Ovary (tissue), 7 donors: ENCODE measurements at regions not wholly inside any gene's neighbourhood (a gene's known extent, or its start where the extent isn't known, plus 50 kb on each side); places are given as distances from the start of the nearest gene placed in this dataset.

Source experiments
- DNase-seq, 5 donors: peaks; one replicate each; pipeline ENCODE4 v3.0.0-alpha.2; 2019 to 2020
- H3K27ac ChIP-seq, 2 donors: fragments of 200-600 bp; one replicate each; pipeline versions ENCODE4 v1.5.1 to v1.8.0; 2019 to 2022
- H3K27me3 ChIP-seq: fragments of 200-600 bp; one replicate; pipeline ENCODE4 v1.8.0; 2022
- H3K36me3 ChIP-seq: fragments of 200-600 bp; sonication (generic); one replicate; pipeline ENCODE4 v1.5.1; 2019
- H3K4me1 ChIP-seq: one replicate; pipeline ENCODE4 v1.8.1; 2013; ENCODE audit warnings: mild to moderate bottlenecking, moderate library complexity; ENCODE audit not compliant: insufficient read depth
- H3K4me3 ChIP-seq: fragments of 200-600 bp; sonication (generic); one replicate; pipeline ENCODE4 v1.5.1; 2017
- H3K9me3 ChIP-seq, 2 donors: fragments of 200-600 bp in 1 of 2; sonication (generic) in 1 of 2; one replicate each; pipeline versions ENCODE4 v1.5.1 to v1.8.1; 2013 to 2019; ENCODE audit warnings: mild to moderate bottlenecking in 1 of 2, moderate library complexity in 1 of 2
- EP300 ChIP-seq: sonication (generic); formaldehyde crosslinking; IDR thresholded peaks from one replicate; pipeline ENCODE4 v1.6.1; 2017; ENCODE audit warnings: antibody characterized with exemption
- POLR2A ChIP-seq: fragments of 450-650 bp; IDR thresholded peaks from one replicate; pipeline ENCODE4 v1.6.1; 2017; ENCODE audit warnings: antibody characterized with exemption, mild to moderate bottlenecking, moderate library complexity
- WGBS, 3 donors: extraction: QIAGEN DNeasy Blood & Tissue Kit in 1 of 3; methylation state at CpG; one replicate each; pipeline versions ENCODE4 v1.1.5 to v1.1.7; 2013 to 2017; 5-methylcytosine and 5-hydroxymethylcytosine counted together
- intact Hi-C, 4 donors: fragments of 100-400 bp; cut with DNase I; formaldehyde crosslinking; loops; one replicate each; pipeline versions ENCODE4 v1.11.0 to v1.15.1; 2022 to 2023
- TF ChIP-seq, protein P1 (sequence below), 3 donors: fragments of 450-650 bp in 2 of 3; fragments of 200-600 bp in 1 of 3; IDR thresholded peaks; one replicate each; pipeline versions ENCODE4 v1.5.1 to v1.8.0; 2016 to 2022; ENCODE audit warnings: antibody characterized with exemption in 3 of 3, mild to moderate bottlenecking in 1 of 3
- donor health status: DM: no; HTN: no; CAD: no; lungs with moderate emphysema.
- donor health status: DM: no; HTN: no; CAD: no.
- donor health status: Bipolar disorder and iron deficiency.
- donor health status: DM: no; HTN: no; CAD: no.
- donor health status: DM: yes; HTN: yes; CAD: no.

- Histone ChIP-seq H3K4me1 (no peaks in the 10 kb centered on the region), H3K36me3 (no peaks in the 10 kb centered on the region), H3K27ac (no peak overlapping the region), H3K4me3 (no peak overlapping the region), H3K9me3 (no peaks in the 10 kb centered on the region), H3K27me3 (no peaks in the 10 kb centered on the region)
- intact Hi-C loops, result no loop called here
- TF ChIP-seq, protein P1, sequence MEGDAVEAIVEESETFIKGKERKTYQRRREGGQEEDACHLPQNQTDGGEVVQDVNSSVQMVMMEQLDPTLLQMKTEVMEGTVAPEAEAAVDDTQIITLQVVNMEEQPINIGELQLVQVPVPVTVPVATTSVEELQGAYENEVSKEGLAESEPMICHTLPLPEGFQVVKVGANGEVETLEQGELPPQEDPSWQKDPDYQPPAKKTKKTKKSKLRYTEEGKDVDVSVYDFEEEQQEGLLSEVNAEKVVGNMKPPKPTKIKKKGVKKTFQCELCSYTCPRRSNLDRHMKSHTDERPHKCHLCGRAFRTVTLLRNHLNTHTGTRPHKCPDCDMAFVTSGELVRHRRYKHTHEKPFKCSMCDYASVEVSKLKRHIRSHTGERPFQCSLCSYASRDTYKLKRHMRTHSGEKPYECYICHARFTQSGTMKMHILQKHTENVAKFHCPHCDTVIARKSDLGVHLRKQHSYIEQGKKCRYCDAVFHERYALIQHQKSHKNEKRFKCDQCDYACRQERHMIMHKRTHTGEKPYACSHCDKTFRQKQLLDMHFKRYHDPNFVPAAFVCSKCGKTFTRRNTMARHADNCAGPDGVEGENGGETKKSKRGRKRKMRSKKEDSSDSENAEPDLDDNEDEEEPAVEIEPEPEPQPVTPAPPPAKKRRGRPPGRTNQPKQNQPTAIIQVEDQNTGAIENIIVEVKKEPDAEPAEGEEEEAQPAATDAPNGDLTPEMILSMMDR (IDR thresholded peaks at IDR 0.05), result no peak
- TF ChIP-seq POLR2A (no peak), EP300 (no peak)
- 34 to 42% (median 39%) methylated on average over 5 of the region's 5 CpGs for WGBS, 3 donors
- DNase-seq, result no peak
Observed at GRCh38 chr6:98036344-98036923, 753.4 kb upstream of the MMS22L start.

DNA sequence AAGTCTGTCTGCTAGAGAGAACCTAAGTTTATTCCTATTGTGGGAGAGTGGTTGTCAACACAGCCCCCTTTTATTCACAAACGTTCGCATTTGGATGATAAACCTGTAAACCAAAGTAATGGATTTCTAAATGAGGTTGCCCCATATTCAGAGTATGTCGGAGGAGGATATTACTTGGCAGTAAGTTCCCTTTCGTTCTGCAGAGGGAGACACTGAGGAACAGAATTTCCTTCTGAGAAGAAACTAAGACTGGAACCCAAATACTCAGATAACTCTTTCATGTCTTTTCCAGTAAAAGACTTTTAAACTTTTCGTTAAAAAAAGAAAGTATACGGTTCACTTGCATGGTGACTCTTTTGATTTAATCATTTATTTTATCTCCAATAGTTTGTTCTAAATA is 754.6 kb upstream of the MMS22L start:
- no peak for DNase-seq
- H3K27me3 ChIP-seq, result no peaks in the 10 kb centered on the region
- H3K36me3 ChIP-seq, result no peaks in the 10 kb centered on the region
- 47 to 53% (median 49%) methylated on average over 6 of the region's 6 CpGs for WGBS, 3 donors
- no peaks in the 10 kb centered on the region for H3K9me3 ChIP-seq
- no peak overlapping the region for H3K4me3 ChIP-seq
- no peak overlapping the region for H3K27ac ChIP-seq
- intact Hi-C loops, result no loop called here
- no peaks in the 10 kb centered on the region for H3K4me1 ChIP-seq
- TF ChIP-seq, protein P1 (IDR thresholded peaks at IDR 0.05), result no peak
- no peak for TF ChIP-seq POLR2A
- no peak for TF ChIP-seq EP300

DNA sequence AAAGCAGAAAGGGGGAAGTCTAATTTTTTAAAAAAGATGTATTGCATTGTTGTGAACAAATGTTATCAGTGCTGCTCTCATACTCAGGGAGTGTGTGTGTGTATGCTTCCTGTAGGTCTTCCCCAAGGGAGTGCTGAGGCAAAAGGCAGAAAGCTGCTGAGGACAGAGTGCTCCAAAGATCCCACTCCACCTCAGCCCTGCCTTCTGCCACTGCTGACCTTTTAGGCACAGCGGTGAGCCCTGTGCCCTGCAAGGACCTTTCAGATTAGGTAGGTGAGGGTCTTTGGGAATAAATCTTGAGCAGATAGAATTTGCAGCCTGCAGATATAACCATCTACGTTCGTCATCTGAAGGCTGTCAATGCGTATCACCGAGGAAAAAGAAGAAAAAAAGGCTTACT is 756.4 kb upstream of the MMS22L start:
- Histone ChIP-seq H3K9me3 (no peaks in the 10 kb centered on the region), H3K27ac (no peak overlapping the region), H3K27me3 (no peaks in the 10 kb centered on the region), H3K4me1 (no peaks in the 10 kb centered on the region), H3K4me3 (no peak overlapping the region), H3K36me3 (no peaks in the 10 kb centered on the region)
- no peak for DNase-seq
- WGBS, 3 donors, result 40 to 52% (median 50%) methylated on average over 5 of the region's 5 CpGs
- TF ChIP-seq, protein P1 (IDR thresholded peaks at IDR 0.05), result no peak
- no peak for TF ChIP-seq EP300
- no peak for TF ChIP-seq POLR2A
- intact Hi-C loops, result no loop called here

DNA sequence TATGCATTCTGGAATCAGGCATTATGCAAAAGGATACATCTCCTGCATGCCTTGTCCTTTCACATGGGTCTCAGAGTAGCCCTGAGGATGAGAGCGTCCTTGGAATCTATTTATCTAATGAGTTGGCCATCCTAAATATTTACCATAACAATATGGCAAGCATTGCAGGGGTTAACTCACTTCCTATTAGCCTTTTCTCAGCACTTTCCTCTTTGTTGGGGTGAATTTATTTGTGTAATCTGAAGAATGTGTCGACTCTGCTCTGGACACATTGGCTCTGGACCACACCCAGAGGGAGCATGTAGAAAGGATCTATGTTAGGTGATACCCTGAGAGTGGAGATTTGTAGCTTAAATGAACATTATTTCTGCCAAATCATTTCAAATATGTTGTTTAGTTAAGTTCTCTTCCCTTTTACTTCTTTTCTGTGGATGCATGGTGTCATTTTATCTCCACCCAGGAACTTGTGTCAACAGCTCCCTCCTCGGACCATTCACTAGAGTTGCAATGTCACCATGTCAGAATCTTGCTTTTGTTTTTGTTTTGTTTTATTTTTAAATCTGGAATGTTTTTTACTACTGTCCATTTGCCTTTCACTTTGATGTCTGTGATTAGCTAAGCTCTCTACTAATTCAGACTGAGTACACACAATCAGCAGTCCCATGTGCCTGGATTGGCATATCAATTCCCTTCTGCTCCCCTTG is 757.0 kb upstream of the MMS22L start:
- no peak for TF ChIP-seq EP300
- no peak for TF ChIP-seq POLR2A
- TF ChIP-seq, protein P1 (IDR thresholded peaks at IDR 0.05), result no peak
- Histone ChIP-seq H3K27me3 (no peaks in the 10 kb centered on the region), H3K9me3 (no peaks in the 10 kb centered on the region), H3K4me1 (no peaks in the 10 kb centered on the region), H3K36me3 (no peaks in the 10 kb centered on the region), H3K4me3 (no peak overlapping the region), H3K27ac (no peak overlapping the region)
- DNase-seq, result no peak
- intact Hi-C loops, result no loop called here
- 23 to 29% (median 26%) methylated on average over 3 of the region's 3 CpGs for WGBS, 3 donors
